CD4-positive, alpha-beta T cell (primary cell): ENCODE measurements at regions not wholly inside any gene's neighbourhood (a gene's known extent, or its start where the extent isn't known, plus 50 kb on each side); places are given as distances from the start of the nearest gene placed in this dataset.

Experiments
- ATAC-seq: fragments of 200-7000 bp; cut with Tn5 transposase; one replicate; pipeline ENCODE4 v1.10.0; 2022; ENCODE audit warnings: mild to moderate bottlenecking; ENCODE audit not compliant: poor library complexity
- CTCF ChIA-PET: fragments of 350-600 bp; sonication (Branson Sonifier 250); formaldehyde crosslinking; loops from one replicate; lab custom pipeline; 2021; ENCODE audit warnings: antibody characterized with exemption, inconsistent platforms; lab: Charles Lee
- POLR2A ChIA-PET: fragments of 350-600 bp; sonication (Branson Sonifier 250); formaldehyde crosslinking; loops from one replicate; lab custom pipeline; 2021; ENCODE audit warnings: antibody characterized with exemption, inconsistent platforms; lab: Charles Lee
- DNase-seq, 14 experiments: peaks; one replicate each; pipeline ENCODE4 v3.0.0-alpha.2; 2013 to 2020; ENCODE audit warnings: mixed read lengths in 2 of 14
- H3K27ac ChIP-seq, 2 donors: one replicate each; pipeline versions ENCODE4 v1.5.1 to v1.7.0; 2013; ENCODE audit warnings: low read length in 2 of 2, low read depth in 1 of 2, mild to moderate bottlenecking in 1 of 2
- H3K27me3 ChIP-seq, 2 experiments: 1 replicate in 1 of 2; 2 replicates in 1 of 2; pipeline versions ENCODE4 v1.6.1 to v1.7.0; 2013; ENCODE audit warnings: low read length in 2 of 2, control low read depth in 1 of 2, mild to moderate bottlenecking in 1 of 2, moderate library complexity in 1 of 2; ENCODE audit not compliant: insufficient read depth in 2 of 2, control insufficient read depth in 1 of 2
- H3K36me3 ChIP-seq: one replicate; pipeline ENCODE4 v1.6.1; 2013; ENCODE audit warnings: low read length, control low read depth; ENCODE audit not compliant: insufficient read depth
- H3K4me1 ChIP-seq: one replicate; pipeline ENCODE4 v1.6.1; 2013; ENCODE audit warnings: low read length, control low read depth; ENCODE audit not compliant: insufficient read depth
- H3K4me3 ChIP-seq: one replicate; pipeline ENCODE4 v1.5.1; 2013; ENCODE audit warnings: mild to moderate bottlenecking, low read length, moderate library complexity
- H3K9me3 ChIP-seq, 2 experiments: 1 replicate in 1 of 2; 2 replicates in 1 of 2; pipeline versions ENCODE4 v1.6.1 to v1.7.0; 2013; ENCODE audit warnings: low read length in 2 of 2, mild to moderate bottlenecking in 2 of 2, control low read depth in 1 of 2, moderate library complexity in 1 of 2; ENCODE audit not compliant: control insufficient read depth in 1 of 2, insufficient read depth in 1 of 2
- H3K27ac Mint-ChIP-seq: one replicate; pipeline ENCODE4 v1.8.0; 2020; ENCODE audit warnings: mixed read lengths
- H3K27me3 Mint-ChIP-seq: one replicate; pipeline ENCODE4 v1.8.0; 2021; ENCODE audit warnings: mixed read lengths
- H3K36me3 Mint-ChIP-seq: one replicate; pipeline ENCODE4 v1.8.0; 2021; ENCODE audit warnings: low read depth, mixed read lengths
- H3K4me1 Mint-ChIP-seq: one replicate; pipeline ENCODE4 v1.8.0; 2021; ENCODE audit warnings: low read depth, mixed read lengths
- H3K4me3 Mint-ChIP-seq: one replicate; pipeline ENCODE4 v1.8.0; 2020; ENCODE audit warnings: mild to moderate bottlenecking, mixed read lengths
- H3K9me3 Mint-ChIP-seq: one replicate; pipeline ENCODE4 v1.8.0; 2020; ENCODE audit warnings: mixed read lengths
- CTCF ChIP-seq: fragments of 200-600 bp; IDR thresholded peaks from one replicate; pipeline ENCODE4 v1.8.0; 2022; ENCODE audit warnings: antibody characterized with exemption, mild to moderate bottlenecking
- intact Hi-C, 2 experiments: fragments of 100-400 bp; cut with DNase I in 1 of 2; cut with micrococcal nuclease in 1 of 2; formaldehyde crosslinking; loops; one replicate each; pipeline versions ENCODE4 v1.15.1 to v1.9.0; 2023 to 2025; cut with DNase I, micrococcal nuclease

- Mint-ChIP-seq H3K36me3 (no peaks in the 10 kb centered on the region), H3K27me3 (no peaks in the 10 kb centered on the region), H3K4me3 (no peak overlapping the region), H3K27ac (no peak overlapping the region), H3K4me1 (peaks cover 43% of the 10 kb centered on the region), H3K9me3 (no peaks in the 10 kb centered on the region)
- Histone ChIP-seq H3K27ac (no peak overlapping the region), H3K36me3 (no peaks in the 10 kb centered on the region), H3K4me3 (no peak overlapping the region), H3K4me1 (peaks cover 22% of the 10 kb centered on the region), H3K27me3 (no peaks in the 10 kb centered on the region), H3K9me3 (no peaks in the 10 kb centered on the region)
- CTCF ChIA-PET: no interaction called here
- ATAC-seq (no peak), DNase-seq (no peak)
- no peak for TF ChIP-seq CTCF
- POLR2A ChIA-PET: interaction anchor here (1.1 kb wide), 1 partner anchor 27 kb away, joined by 3 read pairs; no protein-coding TSS in a partner anchor
- intact Hi-C loops: no loop called here
Measured at GRCh38 chr1:229156872-229157271, 114.0 kb upstream of the RAB4A start.

- no peak for ATAC-seq
- Histone ChIP-seq H3K36me3 (no peaks in the 10 kb centered on the region), H3K9me3 (no peaks in the 10 kb centered on the region), H3K27ac (no peak overlapping the region), H3K4me1 (peaks cover 22% of the 10 kb centered on the region), H3K4me3 (no peak overlapping the region), H3K27me3 (no peaks in the 10 kb centered on the region)
- DNase-seq: no peak
- Mint-ChIP-seq H3K27ac (no peak overlapping the region), H3K4me3 (no peak overlapping the region), H3K9me3 (no peaks in the 10 kb centered on the region), H3K27me3 (no peaks in the 10 kb centered on the region), H3K4me1 (peaks cover 43% of the 10 kb centered on the region), H3K36me3 (no peaks in the 10 kb centered on the region)
- intact Hi-C loops: no loop called here
- ChIA-PET CTCF (no interaction called here), POLR2A (no interaction called here)
- TF ChIP-seq CTCF: no peak
Measured at GRCh38 chr1:229157480-229157879, 113.4 kb upstream of the RAB4A start.

- no peaks in the 10 kb centered on the region for H3K36me3 Mint-ChIP-seq
- H3K27me3 Mint-ChIP-seq: no peaks in the 10 kb centered on the region
- no peak overlapping the region for H3K4me3 Mint-ChIP-seq
- no peaks in the 10 kb centered on the region for H3K9me3 ChIP-seq
- no peak for TF ChIP-seq CTCF
- no peak overlapping the region for H3K27ac Mint-ChIP-seq
- H3K4me1 ChIP-seq: peaks cover 22% of the 10 kb centered on the region
- no peak overlapping the region for H3K4me3 ChIP-seq
- intact Hi-C loops: no loop called here
- H3K27me3 ChIP-seq: no peaks in the 10 kb centered on the region
- CTCF ChIA-PET: no interaction called here
- no peak overlapping the region for H3K27ac ChIP-seq
- no peaks in the 10 kb centered on the region for H3K36me3 ChIP-seq
- H3K4me1 Mint-ChIP-seq: peaks cover 34% of the 10 kb centered on the region
- ATAC-seq: no peak
- H3K9me3 Mint-ChIP-seq: no peaks in the 10 kb centered on the region
- DNase-seq: peak in 2 of 14 experiments; percentile 62 to 66
- POLR2A ChIA-PET: no interaction called here
Measured at GRCh38 chr1:229158341-229158921, 112.5 kb upstream of the RAB4A start.
